ENCODE measurements at regions not wholly inside any gene's neighbourhood (a gene's known extent, or its start where the extent isn't known, plus 50 kb on each side); places are given as distances from the start of the nearest gene placed in this dataset.
"Not testable (repeated sequence)": the region's sequence is repeated elsewhere in the genome, so short reads cannot be mapped to it uniquely, and the experiment has no call there.

DNA sequence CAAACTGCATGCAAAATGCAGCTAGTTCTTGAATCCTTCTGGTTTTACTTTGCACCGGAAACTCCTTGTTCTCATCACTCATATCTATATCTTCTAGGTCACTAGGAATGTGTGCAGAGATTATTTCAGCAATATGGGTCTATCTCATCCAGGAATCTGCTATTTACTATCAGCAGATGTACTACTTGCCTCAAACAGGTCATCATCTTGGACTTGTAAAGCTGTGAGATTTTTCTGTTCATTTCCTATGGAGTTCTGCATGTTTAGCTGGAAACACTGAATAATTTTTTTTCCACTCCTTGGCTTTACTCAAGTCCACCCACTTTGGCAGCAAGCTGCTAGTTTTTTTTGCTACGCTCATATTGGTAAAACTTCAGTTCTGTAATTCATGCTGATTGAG, 334.8 kb downstream of the RPIA start:
- not testable (repeated sequence) for DNase-seq

DNA sequence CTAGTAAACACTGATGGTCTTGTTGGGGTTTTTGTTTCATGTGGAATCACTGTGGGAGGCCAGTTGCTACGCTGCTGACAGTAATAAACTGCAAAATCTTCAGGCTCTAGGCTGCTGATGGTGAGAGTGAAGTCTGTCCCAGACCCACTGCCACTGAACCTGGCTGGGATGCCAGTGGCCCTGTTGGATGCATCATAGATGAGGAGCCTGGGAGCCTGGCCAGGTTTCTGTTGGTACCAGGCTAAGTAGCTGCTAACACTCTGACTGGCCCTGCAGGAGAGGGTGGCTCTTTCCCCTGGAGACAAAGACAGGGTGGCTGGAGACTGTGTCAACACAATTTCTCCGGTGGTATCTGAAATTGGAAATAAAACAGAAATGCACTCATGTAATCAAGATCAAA, 335.6 kb downstream of the RPIA start:
- not testable (repeated sequence) for DNase-seq

DNA sequence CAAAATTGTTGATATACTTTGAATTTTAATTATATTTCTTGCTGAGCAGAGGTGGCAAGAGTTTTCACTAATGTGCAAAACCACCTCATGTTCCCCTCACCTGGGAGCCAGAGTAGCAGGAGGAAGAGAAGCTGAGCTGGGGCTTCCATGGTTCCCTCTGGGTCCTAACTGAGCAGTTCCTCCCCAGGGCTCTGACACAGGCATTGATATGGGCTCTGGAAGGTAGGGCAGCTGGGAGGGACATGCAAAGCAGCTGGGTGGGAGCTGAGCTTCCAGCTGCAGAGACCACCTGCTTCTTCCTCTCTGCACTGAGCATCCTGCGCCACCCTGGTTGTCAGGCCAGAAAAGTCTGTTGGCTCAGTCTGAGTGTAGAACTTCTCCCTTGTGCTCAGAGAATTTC, 336.1 kb downstream of the RPIA start:
- DNase-seq: not testable (repeated sequence)

DNA sequence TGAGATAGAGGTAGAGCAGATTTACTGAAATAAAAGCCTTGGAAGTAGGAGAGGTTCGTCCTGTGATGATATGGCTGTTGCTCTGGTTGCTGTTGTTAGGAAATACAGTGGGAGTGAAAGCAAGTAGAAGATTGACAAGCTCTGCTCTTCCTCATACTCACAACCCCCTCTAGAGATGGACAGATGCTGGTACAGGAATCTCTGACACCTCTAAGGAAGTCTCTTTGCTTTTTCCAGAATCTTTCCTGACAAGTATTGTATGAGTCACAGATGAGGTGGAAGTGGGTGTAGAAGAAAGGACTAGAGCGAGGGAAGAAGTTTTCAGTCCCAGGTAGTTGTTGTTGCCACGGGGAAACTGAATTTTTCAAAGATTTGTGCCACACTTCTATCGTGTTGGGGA, 337.8 kb downstream of the RPIA start:
- DNase-seq: not testable (repeated sequence)

DNA sequence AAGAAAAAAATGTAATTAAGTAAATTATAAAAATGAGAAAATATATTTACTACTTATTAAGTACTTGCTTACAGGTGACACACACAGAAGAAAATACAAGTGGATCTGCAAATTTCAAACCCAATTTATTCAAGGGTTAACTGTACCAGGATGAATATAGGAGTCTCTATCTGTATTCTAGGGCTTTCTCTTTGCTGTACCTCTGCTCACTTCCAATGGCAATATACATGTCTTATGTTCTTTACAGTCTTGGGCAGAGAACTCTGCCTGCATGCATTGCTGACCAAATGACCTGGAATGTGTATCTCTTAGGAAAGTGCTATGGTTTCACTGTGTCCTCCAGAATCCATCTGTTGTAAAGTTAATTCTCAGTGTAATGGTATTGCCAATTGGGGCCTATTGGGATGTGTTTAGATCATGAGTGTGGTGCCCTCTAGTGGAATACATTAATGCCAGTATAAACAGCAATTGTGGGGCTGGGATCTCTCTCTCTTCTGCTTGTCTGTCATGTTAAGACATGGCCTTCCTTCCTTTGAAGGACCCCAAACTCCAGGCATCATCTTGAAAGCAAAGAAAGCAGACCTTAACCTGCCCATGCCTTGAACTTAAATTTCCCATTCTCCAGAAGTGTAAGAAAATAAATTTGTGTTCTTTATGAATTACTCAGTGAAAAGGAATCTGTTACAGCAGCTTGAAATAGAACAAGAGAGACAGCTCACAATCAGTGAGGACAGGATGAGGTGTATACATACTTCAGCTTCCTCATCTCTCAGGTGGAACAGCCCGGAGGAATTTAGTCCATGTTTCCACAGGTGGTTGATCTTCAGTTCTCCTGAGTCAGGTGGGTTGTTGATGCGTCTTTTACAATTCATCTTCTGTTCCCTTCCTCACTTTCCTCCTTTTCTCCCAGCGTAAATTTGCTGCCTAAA, 356.9 kb downstream of the RPIA start:
- peak in 1 of 2 experiments; percentile 63 for DNase-seq

DNA sequence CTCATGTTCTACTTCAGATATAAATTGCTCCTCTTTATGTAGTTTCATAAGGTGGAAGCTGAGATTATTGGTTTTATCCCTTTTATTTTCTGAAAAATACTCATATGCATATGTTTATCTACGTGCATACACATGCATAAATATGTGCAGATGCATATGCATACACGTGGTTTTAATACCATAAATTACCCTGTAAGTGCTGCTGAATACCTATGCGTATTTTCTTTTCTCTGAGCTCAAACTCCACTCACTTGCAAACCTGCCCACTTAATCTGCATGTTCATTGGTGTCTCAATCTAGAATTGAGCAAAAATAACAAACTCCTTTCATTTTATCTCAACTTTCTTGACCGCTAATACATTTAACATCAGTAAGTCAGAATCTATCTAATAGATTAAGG, 367.1 kb downstream of the RPIA start:
- DNase-seq: not testable (repeated sequence)

DNA sequence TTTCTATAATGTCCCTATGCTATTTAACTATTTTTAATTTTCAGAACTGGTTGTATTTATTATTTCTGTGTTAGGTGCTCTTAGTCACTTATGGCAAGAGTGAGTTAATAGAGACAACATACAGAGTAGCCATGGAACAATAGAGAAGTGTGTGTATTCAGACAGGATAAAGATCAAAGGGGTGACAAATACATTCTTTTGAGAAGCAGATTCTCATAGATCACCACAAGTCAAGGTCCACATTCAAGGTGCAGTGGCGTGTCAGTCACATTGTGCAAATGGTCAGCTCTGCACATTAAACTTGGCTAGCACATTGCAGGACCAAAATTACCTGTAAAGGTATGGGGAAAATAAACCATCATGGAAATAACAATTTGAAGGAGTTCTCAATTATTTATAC, 369.7 kb downstream of the RPIA start:
- DNase-seq: not testable (repeated sequence)

DNA sequence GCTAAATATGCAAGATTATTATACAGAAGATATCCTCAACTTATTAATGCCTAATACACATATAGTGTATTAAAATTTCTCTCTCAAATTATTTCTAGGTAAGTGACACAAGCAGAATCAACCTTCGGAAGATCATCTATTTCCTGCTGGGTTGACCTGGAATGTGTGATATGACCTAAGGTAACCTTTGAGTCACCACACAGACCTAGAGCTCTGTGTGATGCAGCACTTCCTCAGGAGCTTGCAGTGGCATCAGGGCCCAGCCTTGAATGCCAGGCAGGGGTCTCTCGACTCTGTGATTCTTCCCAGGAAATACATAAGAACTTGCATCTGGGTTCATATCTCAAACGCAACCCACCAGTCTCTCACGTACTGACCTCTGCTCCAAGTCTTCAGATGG, 385.3 kb downstream of the RPIA start:
- DNase-seq: not testable (repeated sequence)

DNA sequence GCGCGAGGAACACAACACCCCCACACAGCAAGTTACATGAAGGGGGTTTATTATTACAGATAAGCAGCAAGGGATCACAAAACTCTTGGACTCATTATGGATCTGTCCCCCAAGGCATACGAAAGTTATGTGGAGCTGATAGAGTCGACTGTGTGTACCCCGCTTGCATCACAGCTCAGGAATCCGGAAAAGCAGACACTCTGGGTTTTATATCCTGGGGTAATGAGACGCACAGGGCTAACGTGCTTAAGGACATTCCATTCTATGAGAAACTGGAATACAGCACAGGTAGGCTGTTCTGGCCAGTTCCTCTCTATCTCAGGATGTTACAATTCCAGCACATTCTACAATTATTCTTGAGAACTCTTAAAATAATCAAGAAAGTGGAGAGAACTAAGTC, 401.4 kb downstream of the RPIA start:
- not testable (repeated sequence) for DNase-seq

DNA sequence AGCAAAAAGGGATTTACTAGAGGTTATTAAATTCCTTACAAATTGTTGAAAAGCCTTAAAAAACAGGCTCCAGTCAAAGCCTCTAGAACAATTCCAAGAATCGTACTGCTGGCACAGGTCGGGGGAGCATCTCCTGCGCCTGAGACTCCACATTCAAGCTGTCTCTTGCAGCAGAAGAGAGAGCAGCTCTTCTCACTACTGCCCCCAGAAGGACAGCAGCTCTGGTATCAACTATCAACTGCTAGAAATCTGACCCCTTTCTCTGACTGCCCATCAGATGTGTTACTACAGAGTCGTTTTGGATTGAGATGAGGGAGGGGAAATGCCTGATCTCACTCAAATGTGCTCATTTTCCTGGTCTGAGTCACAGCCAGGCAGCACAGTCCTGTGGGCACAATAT, 403.6 kb downstream of the RPIA start:
- not testable (repeated sequence) for DNase-seq

DNA sequence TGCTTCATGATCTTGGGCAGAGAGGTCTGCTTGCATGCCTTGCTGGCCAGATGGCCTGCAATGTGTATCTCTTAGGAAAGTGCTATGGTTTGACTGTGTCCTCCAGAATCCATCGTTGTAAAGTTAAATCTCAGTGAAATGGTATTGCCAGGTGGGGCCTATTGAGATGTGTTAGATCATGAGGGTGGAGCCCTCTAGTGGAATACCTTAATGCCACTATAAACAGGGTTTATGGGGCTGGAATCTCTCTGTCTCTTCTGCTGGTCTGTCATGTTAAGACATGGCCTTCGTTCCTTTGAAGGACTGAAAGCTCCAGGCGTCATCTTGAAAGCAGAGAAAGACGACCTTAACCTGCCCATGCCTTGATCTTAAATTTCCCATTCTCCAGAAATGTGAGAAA, 411.1 kb downstream of the RPIA start:
- DNase-seq: not testable (repeated sequence)

DNA sequence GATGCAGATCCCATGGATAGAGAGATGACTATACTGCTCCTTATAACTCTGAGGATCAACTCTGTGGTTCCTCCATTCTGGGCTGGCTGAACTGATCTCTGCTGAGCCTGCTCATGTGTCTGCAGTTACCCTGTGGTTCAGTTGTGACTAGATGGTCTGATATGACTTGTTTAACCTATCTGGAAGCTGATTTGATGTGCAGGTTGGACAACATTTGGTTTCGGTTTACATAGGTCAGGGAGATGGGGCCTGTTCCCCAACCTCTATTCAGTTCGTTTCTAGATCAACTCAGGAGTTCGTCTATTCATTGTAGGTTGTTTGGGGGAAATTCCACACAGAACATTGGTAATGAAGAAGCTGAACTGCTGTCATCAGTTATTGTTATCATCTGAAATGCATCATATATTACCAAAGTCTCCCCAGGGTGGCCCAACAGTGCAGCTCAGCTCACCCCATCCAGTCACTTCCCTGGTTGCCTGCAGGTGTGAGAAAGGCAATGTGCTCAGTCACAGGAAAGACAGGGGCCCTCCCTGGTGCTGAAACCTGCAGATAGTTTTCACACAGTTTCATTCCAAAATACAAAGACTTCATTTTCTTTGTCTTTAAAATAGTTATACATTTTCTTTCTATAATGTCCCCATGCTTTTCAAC, 415.0 kb downstream of the RPIA start:
- not testable (repeated sequence) for DNase-seq

DNA sequence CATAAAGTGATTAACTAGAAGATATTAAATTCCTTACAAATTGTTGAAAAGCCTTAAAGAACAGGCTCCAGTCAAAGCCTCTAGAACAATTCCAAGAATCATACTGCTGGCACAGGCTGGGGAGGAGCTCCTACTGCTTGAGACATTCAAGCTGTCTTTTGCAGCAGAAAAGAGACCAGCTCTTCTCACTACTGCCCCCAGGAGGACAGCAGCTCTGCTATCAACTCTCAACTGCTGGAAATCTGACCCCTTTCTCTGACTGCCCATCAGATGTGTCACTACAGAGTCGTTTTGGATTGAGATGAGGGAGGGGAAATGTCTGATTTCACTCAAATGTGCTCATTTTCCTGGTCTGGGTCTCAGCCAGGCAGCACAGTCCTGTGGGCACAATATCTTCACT, 421.0 kb downstream of the RPIA start:
- DNase-seq: peak in 1 of 2 experiments; percentile 3

DNA sequence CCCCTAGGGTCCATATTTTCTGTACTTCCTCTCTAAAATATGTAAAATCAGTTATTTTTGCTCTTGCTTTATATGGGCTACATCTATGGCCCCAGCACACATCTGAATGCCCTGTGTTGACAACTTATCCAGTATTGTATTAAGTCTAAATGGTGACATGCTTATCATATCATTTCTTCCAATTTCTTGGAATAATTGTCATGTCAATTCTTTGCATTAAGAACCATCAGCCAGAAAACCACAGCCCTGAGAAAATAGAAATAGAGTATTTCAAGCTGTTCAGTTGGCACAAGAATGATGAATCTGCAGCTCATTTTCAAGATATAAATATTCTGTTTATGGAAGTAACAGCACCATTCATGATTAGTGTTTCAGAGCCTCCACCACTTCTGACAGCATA, 421.8 kb downstream of the RPIA start:
- not testable (repeated sequence) for DNase-seq

DNA sequence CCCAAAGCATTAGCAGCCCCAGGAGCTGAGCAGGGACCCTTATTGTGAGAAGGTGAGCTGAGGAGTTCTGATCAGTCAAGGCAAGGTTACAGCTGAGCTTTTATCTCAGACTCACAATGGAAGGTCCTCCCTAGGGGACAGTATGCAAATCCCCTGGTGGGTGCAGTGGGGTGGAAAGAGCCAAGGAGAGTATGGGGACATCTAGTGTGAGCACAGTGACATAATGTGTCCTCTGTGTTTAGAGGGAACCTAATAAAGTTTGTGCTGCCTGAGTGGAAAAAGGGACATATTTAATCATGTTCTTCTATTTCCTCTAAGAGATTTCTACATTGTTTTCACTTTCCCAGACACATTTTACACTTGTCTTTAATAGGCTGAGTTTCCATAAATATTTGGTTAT, 438.0 kb downstream of the RPIA start:
- not testable (repeated sequence) for DNase-seq

DNA sequence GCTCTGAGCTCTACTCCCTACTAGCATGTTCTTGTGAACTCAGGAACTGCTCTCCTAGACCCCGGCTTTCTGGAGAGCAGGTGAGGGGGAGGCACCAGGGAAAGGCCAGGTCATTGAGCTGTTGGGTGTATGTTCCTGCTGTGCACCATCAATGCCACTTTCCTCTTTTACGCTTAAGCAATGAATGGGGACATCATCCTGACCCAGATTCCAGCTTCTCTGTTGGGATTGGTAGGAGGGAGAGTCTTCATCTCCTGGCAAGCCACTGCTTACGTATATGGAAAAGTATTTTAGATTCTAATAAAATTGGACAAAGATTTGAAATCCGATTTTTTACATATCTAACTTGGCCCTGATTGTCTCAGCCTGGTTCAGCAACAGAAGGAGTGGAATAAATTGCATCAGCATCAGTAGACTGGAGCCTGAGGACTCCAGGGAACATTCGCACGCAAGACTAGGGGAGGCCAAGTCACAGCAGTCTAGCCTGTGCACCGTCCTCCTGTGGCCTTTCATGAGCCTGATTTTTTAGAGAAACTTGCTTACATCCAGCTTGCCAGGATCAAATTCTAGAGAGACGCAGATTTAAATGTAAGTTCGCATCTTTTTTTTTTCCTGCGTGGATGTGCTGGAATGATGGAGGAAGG, 439.3 kb downstream of the RPIA start:
- DNase-seq: not testable (repeated sequence)

DNA sequence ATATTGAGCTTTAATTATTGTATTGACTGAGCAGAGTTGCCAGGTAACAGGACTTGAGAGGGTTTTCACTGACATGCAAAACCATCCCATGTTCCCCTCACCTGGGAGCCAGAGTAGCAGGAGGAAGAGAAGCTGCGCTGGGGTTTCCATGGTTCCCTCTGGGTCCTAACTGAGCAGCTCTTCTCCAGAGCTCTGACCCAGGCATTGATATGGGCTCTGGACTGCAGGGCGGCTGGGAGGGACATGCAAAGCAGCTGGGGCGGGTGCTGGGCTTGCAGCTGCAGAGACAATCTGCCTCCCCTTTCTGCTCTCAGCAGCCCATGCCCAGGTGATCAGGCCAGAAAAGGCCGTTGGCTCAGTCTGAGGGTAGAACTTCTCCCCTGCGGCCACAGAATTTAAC, 451.5 kb downstream of the RPIA start:
- not testable (repeated sequence) for DNase-seq

DNA sequence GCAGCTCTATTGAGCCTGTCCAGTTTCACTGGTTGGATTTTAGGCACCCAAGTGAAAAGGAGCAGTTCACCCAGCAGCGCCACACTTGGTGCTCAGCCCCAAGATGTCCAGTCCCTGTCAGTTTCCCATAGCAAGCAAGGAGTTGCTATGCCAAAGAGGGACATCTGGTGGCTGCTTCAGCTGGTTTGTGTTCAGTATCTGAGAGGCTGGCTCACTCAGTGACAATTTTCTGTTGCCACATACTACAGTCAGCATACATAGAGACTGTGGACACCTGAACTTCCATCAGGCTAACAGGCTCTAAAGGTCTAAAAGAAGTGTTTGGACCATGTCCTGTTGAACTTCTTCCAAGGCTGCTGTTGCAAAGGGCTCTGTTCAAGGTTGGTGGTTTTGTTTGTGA, 453.9 kb downstream of the RPIA start:
- not testable (repeated sequence) for DNase-seq

DNA sequence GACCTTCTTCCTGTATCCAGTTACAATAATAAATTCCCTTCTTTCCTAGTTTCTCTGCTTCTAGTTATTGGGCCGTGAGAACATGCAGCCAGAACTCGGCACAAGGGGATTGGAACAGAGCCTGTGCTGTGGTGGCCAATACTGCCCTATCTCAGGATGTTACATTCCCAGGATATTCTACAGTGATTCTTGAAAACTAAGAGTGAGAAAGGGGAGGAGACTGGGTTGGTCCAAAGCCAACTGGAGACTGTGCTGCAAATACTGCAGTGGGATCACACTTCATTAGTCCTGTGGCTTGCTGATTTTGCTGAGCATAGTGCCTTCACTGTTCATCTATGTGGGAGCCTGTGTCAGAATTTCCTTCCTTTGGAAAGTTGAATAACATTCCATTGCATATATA, 456.8 kb downstream of the RPIA start:
- DNase-seq: not testable (repeated sequence)

DNA sequence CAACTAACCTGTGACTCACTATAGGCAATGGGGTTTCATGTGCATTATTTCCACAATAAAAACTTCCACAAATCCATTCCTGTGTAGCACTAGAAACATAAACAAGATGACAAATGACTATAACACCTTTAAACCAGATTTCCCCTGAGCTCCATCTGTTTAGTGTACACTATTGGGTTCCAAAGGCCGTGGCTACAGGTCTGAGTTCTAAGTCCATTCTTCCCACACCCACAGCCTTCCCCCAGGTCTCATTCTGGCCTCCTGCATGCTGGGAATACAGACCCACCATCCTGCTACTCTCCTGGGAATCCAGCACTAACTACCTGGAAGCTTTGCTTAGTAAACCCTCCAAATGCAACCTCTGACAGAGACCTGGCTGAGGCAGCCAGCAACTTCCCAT, 460.2 kb downstream of the RPIA start:
- DNase-seq: not testable (repeated sequence)

DNA sequence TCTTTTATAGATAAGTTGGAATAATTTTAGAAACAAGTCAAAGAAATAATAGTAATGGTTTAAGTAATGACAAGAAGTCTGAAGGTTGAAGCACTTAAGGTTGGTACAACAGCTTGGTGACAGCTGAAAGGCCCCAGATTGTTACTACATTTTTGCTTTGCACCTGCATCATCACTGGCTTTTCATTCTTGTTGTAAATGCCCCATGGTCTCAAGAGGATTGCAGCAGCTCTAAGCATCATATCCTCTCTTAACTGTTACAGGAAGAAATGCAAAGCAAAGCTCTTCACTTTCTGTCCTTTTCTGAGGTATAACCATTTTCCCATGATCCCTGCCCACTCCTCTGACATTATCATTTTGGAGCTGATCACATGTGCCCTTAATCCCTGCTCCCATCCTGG, 461.0 kb downstream of the RPIA start:
- DNase-seq: not testable (repeated sequence)

DNA sequence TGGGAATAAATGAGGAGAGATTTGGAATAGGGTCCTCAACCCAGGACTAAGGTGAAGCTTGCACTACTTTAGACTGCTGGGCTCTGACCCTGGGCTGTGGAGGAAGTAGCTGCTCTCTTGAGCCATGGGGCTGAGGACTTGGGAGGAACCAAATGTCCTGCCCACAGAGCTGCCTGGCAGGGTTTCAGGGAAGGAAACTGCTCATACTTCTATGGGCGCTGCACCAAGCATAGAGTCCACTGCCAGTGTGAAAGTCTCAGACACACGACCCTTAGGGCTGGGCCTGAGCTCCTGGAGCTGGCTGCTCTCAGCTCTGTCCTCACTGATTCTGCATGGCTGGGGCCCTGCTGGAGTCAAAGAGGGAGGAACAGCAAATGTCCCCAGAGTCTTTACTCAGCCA, 461.7 kb downstream of the RPIA start:
- not testable (repeated sequence) for DNase-seq

DNA sequence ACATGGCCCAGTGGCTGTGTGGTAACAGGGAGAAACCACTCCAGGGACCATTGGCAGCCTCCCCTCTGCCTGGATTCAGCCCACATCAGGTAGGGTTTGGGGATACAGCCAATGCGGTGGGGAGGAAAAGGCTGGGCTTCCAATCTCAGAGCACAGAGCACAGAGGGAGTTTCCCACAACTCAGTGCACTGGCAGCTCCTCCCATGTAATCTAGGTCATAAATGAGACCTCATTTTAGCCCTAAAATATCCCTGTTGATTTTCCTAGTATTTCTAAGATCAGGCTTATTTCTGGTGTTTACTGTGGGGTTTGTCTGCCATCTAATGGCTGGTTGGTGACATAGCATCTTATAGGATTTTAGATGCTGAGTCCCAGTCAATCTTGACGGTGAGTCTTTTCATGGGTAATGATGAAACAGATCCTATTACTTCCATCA, 462.8 kb downstream of the RPIA start:
- not testable (repeated sequence) for DNase-seq

Data from SW 1271 (cell line).